Osteocyte (in vitro differentiated cells): ENCODE measurements at regions not wholly inside any gene's neighbourhood (a gene's known extent, or its start where the extent isn't known, plus 50 kb on each side); places are given as distances from the start of the nearest gene placed in this dataset.
"Not testable (repeated sequence)": the region's sequence is repeated elsewhere in the genome, so short reads cannot be mapped to it uniquely, and the experiment has no call there.

Source experiments
- DNase-seq: peaks from one replicate; pipeline ENCODE4 v3.0.0; 2021; ENCODE audit warnings: mixed read lengths; ENCODE audit not compliant: unreplicated experiment; ENCODE audit errors: extremely low spot score
- H3K27ac Mint-ChIP-seq: one replicate; pipeline ENCODE4 v1.8.0; 2021; ENCODE audit warnings: mild to moderate bottlenecking, mixed read lengths; ENCODE audit not compliant: unreplicated experiment
- H3K27me3 Mint-ChIP-seq: one replicate; pipeline ENCODE4 v1.8.0; 2021; ENCODE audit warnings: mixed read lengths; ENCODE audit not compliant: unreplicated experiment
- H3K36me3 Mint-ChIP-seq: one replicate; pipeline ENCODE4 v1.8.0; 2021; ENCODE audit warnings: mixed read lengths; ENCODE audit not compliant: unreplicated experiment
- H3K4me1 Mint-ChIP-seq: one replicate; pipeline ENCODE4 v1.8.0; 2021; ENCODE audit warnings: mixed read lengths; ENCODE audit not compliant: unreplicated experiment
- H3K4me3 Mint-ChIP-seq: one replicate; pipeline ENCODE4 v1.8.0; 2021; ENCODE audit warnings: mild to moderate bottlenecking, moderate library complexity, mixed read lengths; ENCODE audit not compliant: unreplicated experiment
- H3K9me3 Mint-ChIP-seq: one replicate; pipeline ENCODE4 v1.8.0; 2021; ENCODE audit warnings: mixed read lengths; ENCODE audit not compliant: unreplicated experiment
- TF ChIP-seq, protein P1 (sequence below): fragments of 200-600 bp; sonication (generic); IDR thresholded peaks from 2 replicates; pipeline ENCODE4 v1.5.0; 2021; ENCODE audit warnings: antibody characterized with exemption, mild to moderate bottlenecking, moderate library complexity

DNA sequence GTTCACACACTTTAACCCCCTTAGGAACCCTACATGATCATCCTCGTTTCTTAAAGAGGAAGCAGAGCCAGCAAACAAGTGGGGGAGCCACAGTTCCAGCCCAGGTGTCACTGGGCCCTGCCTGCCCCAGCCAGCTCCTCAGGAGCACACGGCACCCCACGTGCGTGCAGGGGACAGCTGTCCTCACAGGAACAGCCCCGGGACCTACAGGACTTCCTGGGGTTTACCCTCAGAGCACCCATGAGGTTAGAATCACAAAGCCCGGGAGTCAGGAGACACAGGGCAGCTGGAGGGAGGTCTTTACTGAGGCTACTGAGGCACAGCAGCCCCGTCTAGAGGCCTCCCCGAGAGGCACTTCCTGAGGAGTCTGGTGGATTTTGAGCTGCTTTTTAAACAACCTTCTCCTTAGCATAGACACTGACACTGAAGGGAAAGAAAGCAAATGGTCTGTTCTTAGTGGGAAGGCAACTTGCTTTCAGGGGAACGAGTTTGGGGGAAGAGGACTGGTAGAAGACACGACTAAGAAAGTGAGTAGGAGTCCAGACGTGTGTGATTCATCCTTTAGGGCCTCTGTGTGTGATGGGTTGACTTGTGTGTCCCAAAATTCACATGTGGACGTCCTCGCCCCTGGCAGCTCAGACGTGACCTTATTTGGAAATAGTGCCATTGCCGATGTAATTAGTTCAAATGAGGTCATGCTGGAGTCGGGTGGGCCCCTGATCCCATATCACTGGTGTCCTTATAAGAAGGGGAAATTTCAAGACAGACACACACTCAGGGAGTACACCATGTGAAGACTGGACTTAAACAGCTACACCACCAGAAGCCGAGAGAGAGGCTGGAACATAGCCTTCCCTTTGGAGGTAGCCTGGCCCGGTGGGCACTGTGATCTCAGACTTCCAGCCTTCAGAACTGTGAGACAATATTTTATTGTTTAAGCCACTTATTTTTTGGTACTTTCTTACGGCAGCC is 278.4 kb upstream of the PLGLB2 start:
- H3K36me3 Mint-ChIP-seq, H3K9me3 Mint-ChIP-seq, H3K27me3 Mint-ChIP-seq, DNase-seq: not testable (repeated sequence)
- Mint-ChIP-seq H3K4me1 (peaks cover 31% of the 10 kb centered on the region), H3K4me3 (peak overlapping the region; percentile 52), H3K27ac (peak overlapping the region; percentile 97)
- TF ChIP-seq, protein P1, sequence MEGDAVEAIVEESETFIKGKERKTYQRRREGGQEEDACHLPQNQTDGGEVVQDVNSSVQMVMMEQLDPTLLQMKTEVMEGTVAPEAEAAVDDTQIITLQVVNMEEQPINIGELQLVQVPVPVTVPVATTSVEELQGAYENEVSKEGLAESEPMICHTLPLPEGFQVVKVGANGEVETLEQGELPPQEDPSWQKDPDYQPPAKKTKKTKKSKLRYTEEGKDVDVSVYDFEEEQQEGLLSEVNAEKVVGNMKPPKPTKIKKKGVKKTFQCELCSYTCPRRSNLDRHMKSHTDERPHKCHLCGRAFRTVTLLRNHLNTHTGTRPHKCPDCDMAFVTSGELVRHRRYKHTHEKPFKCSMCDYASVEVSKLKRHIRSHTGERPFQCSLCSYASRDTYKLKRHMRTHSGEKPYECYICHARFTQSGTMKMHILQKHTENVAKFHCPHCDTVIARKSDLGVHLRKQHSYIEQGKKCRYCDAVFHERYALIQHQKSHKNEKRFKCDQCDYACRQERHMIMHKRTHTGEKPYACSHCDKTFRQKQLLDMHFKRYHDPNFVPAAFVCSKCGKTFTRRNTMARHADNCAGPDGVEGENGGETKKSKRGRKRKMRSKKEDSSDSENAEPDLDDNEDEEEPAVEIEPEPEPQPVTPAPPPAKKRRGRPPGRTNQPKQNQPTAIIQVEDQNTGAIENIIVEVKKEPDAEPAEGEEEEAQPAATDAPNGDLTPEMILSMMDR: peak; percentile 41

- peaks cover 23% of the 10 kb centered on the region for H3K4me1 Mint-ChIP-seq
- not testable (repeated sequence) for H3K4me3 Mint-ChIP-seq, DNase-seq, H3K36me3 Mint-ChIP-seq, H3K27me3 Mint-ChIP-seq, H3K9me3 Mint-ChIP-seq
- H3K27ac Mint-ChIP-seq: peak overlapping the region; percentile 97
These were observed 277.2 kb upstream of the PLGLB2 start for GRCh38 chr2:87470381-87471380.

GRCh38 chr2:87471478-87471877 is 276.4 kb upstream of the PLGLB2 start:
- peaks cover 22% of the 10 kb centered on the region for H3K4me1 Mint-ChIP-seq
- not testable (repeated sequence) for DNase-seq, H3K27me3 Mint-ChIP-seq, H3K9me3 Mint-ChIP-seq, H3K4me3 Mint-ChIP-seq, H3K36me3 Mint-ChIP-seq, H3K27ac Mint-ChIP-seq
- TF ChIP-seq, protein P1: peak; percentile 27

DNA sequence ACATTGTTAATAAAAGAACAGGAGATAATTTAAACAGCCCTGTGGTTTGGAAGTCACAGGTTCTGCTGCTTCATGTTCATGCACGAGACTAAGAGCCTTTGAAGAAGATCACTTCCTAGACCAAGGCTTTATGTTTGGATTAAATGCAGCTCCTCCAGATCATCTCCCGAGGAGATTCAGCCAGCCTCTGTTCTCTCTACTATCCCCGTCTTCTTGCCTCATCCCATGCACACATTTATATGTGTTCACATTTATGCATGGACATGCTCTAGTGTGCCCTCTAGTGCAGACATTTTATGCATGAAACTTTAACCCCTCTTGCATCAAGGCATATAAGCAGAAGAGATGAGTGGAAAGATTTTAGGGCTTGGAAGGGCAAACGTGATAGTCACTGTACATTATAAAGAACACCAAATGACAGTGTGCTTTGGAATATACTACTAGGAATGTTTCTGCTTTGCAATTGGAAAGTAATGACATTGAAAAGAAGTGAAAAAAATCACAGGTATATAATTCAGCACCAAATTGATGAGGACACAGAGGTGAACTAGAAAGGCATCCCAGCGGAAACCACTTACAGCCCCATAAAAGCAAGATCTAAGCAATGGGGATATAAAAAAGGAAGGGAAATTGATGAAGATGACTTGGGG is 271.5 kb upstream of the PLGLB2 start:
- H3K36me3 Mint-ChIP-seq, DNase-seq, H3K4me3 Mint-ChIP-seq, H3K9me3 Mint-ChIP-seq, H3K27me3 Mint-ChIP-seq: not testable (repeated sequence)
- TF ChIP-seq, protein P1: peak; percentile 39
- Mint-ChIP-seq H3K4me1 (peaks cover 12% of the 10 kb centered on the region), H3K27ac (peak overlapping the region; percentile 41)

GRCh38 chr2:87476936-87477335 is 271.0 kb upstream of the PLGLB2 start:
- H3K27ac Mint-ChIP-seq, H3K4me3 Mint-ChIP-seq, H3K36me3 Mint-ChIP-seq, H3K9me3 Mint-ChIP-seq, H3K27me3 Mint-ChIP-seq, DNase-seq: not testable (repeated sequence)
- H3K4me1 Mint-ChIP-seq: peaks cover 12% of the 10 kb centered on the region

- not testable (repeated sequence) for H3K9me3 Mint-ChIP-seq, H3K27me3 Mint-ChIP-seq, H3K4me3 Mint-ChIP-seq, DNase-seq, H3K27ac Mint-ChIP-seq, H3K36me3 Mint-ChIP-seq
- peaks cover 17% of the 10 kb centered on the region for H3K4me1 Mint-ChIP-seq
These were observed 270.0 kb upstream of the PLGLB2 start for GRCh38 chr2:87477669-87478428.

GRCh38 chr2:87478911-87479310 is 269.0 kb upstream of the PLGLB2 start:
- H3K4me3 Mint-ChIP-seq, DNase-seq, H3K27me3 Mint-ChIP-seq, H3K36me3 Mint-ChIP-seq, H3K27ac Mint-ChIP-seq, H3K9me3 Mint-ChIP-seq: not testable (repeated sequence)
- peaks cover 22% of the 10 kb centered on the region for H3K4me1 Mint-ChIP-seq

DNA sequence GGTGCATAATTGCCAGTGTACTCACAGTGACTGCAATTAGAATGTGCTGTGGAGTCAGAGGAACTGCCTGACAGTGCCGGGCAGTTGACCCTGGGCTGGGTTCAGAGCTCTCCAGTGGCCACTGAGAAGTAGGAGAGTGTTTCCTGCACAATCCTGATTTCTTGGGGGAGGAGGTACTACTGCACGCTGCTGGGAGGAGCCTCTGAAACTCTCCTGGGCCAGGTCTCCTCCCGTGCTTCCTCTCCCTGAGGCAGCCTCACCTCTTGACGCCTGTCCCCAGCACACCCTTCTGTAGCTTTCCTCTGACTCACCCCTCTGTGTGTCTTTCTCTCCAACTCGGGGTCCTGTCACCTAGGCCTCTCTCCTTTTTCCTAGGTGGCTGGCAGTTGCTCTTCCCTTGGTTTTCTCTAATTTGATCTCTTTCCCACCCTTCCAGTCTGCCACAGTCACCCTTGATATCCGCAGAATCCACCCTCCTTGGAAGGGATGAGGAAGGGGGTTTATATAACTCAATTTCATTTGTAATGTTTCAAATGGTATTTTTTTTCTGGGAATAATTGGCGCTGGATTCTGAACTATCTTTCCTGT is 264.7 kb upstream of the PLGLB2 start:
- not testable (repeated sequence) for H3K9me3 Mint-ChIP-seq, H3K36me3 Mint-ChIP-seq, H3K4me3 Mint-ChIP-seq, H3K27me3 Mint-ChIP-seq, DNase-seq
- H3K4me1 Mint-ChIP-seq: peaks cover 26% of the 10 kb centered on the region
- peak overlapping the region; percentile 75 for H3K27ac Mint-ChIP-seq
